ENCODE measurements at regions not wholly inside any gene's neighbourhood (a gene's known extent, or its start where the extent isn't known, plus 50 kb on each side); places are given as distances from the start of the nearest gene placed in this dataset.

DNA sequence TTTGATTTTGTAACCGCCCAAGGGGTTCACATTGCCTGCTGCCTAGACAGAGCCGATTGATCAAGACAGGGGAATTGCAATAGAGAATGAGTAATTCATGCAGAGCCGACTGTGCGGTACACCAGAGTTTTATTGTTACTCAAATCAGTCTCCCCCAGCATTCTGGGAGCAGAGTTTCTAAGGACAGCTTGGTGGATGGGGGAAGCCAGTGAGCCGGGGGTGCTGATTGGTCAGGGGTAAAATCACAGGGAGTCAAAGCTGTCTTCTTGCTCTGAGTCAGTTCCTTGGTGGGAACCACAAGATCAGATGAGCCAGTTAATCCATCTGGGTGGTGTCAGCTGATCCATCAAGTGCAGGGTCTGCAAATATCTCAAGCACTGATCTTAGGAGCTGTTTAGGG, 60.0 kb upstream of the EZR start:
- no peak for DNase-seq (ENCODE audit: low spot score in 2 of 2, unreplicated experiment in 2 of 2)
- H3K27me3 Mint-ChIP-seq (ENCODE audit: low read depth): no peaks in the 10 kb centered on the region
- no peaks in the 10 kb centered on the region for H3K4me1 Mint-ChIP-seq
- TF ChIP-seq, protein P1, sequence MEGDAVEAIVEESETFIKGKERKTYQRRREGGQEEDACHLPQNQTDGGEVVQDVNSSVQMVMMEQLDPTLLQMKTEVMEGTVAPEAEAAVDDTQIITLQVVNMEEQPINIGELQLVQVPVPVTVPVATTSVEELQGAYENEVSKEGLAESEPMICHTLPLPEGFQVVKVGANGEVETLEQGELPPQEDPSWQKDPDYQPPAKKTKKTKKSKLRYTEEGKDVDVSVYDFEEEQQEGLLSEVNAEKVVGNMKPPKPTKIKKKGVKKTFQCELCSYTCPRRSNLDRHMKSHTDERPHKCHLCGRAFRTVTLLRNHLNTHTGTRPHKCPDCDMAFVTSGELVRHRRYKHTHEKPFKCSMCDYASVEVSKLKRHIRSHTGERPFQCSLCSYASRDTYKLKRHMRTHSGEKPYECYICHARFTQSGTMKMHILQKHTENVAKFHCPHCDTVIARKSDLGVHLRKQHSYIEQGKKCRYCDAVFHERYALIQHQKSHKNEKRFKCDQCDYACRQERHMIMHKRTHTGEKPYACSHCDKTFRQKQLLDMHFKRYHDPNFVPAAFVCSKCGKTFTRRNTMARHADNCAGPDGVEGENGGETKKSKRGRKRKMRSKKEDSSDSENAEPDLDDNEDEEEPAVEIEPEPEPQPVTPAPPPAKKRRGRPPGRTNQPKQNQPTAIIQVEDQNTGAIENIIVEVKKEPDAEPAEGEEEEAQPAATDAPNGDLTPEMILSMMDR (IDR thresholded peaks at IDR 0.05; ENCODE audit: unreplicated experiment): no peak
- peak overlapping the region; percentile 48 for H3K27ac Mint-ChIP-seq
- H3K4me3 Mint-ChIP-seq: no peak overlapping the region
- peaks cover 17% of the 10 kb centered on the region for H3K36me3 Mint-ChIP-seq
- H3K9me3 Mint-ChIP-seq: peaks cover 24% of the 10 kb centered on the region

DNA sequence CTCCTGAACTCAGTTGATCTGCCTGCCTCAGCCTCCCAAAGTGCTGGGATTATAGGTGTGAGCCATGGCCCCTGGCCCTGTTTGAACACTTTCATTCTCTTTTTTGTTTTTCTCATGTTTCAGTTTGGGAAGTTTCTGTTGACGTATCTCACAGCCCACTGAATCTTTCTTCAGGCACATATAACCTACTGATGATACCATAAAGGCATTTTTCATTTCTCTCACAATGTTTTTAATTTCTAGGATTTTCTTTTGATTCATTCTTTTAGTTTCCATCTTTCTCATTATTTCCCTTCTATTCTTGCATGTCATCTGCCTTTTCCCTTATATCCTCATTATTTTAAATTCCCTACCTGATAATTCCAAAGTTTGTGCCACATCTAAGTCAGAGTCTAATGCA, 58.5 kb upstream of the EZR start:
- Mint-ChIP-seq H3K4me3 (no peak overlapping the region), H3K36me3 (peaks cover 17% of the 10 kb centered on the region), H3K4me1 (no peaks in the 10 kb centered on the region), H3K27me3 (ENCODE audit: low read depth) (no peaks in the 10 kb centered on the region), H3K27ac (no peak overlapping the region), H3K9me3 (peaks cover 24% of the 10 kb centered on the region)
- TF ChIP-seq, protein P1 (IDR thresholded peaks at IDR 0.05; ENCODE audit: unreplicated experiment): no peak
- DNase-seq (ENCODE audit: low spot score in 2 of 2, unreplicated experiment in 2 of 2): no peak

DNA sequence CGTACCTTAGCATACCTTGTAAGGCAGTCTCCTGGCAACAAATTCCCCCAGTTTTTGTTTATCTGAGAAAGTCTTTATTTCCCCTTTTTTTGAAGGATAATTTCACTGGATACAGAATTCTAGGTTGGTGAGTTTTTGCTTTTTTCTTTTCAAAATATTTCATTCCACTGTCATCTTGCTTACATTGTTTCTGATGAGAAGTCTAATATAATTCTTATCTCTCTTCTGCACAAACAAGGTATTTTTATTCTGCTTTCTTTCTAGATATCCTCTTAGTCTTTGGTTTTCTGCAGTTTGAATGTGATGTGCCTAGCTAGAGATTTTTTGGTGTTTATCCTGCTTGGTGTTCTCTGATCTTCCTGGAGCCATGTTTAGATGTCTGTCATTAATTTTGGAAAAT, 57.7 kb upstream of the EZR start:
- TF ChIP-seq, protein P1 (IDR thresholded peaks at IDR 0.05; ENCODE audit: unreplicated experiment): no peak
- peaks cover 24% of the 10 kb centered on the region for H3K9me3 Mint-ChIP-seq
- peaks cover 17% of the 10 kb centered on the region for H3K36me3 Mint-ChIP-seq
- no peaks in the 10 kb centered on the region for H3K4me1 Mint-ChIP-seq
- no peak for DNase-seq (ENCODE audit: low spot score in 2 of 2, unreplicated experiment in 2 of 2)
- no peak overlapping the region for H3K4me3 Mint-ChIP-seq
- no peak overlapping the region for H3K27ac Mint-ChIP-seq
- H3K27me3 Mint-ChIP-seq (ENCODE audit: low read depth): no peaks in the 10 kb centered on the region

DNA sequence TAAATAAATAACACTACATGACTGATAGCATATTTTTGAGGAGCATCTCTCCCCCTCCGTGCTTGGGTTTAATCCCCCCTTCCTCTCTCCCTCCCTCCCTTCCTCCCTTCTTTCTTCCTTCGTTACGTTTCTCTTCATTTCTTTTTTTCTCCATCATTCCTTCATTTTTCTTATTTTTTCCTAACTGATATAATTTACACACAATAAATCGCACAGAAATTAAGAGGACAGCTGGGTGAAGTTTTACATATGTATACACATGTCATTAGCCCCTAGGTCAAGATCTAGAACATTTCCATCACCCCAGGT, 51.4 kb upstream of the EZR start:
- Mint-ChIP-seq H3K27ac (peak overlapping the region; percentile 98), H3K27me3 (ENCODE audit: low read depth) (no peaks in the 10 kb centered on the region), H3K9me3 (no peaks in the 10 kb centered on the region), H3K36me3 (no peaks in the 10 kb centered on the region), H3K4me3 (peak overlapping the region; percentile 38), H3K4me1 (peaks cover 29% of the 10 kb centered on the region)
- DNase-seq (ENCODE audit: low spot score in 2 of 2, unreplicated experiment in 2 of 2): no peak
- TF ChIP-seq, protein P1 (IDR thresholded peaks at IDR 0.05; ENCODE audit: unreplicated experiment): no peak

DNA sequence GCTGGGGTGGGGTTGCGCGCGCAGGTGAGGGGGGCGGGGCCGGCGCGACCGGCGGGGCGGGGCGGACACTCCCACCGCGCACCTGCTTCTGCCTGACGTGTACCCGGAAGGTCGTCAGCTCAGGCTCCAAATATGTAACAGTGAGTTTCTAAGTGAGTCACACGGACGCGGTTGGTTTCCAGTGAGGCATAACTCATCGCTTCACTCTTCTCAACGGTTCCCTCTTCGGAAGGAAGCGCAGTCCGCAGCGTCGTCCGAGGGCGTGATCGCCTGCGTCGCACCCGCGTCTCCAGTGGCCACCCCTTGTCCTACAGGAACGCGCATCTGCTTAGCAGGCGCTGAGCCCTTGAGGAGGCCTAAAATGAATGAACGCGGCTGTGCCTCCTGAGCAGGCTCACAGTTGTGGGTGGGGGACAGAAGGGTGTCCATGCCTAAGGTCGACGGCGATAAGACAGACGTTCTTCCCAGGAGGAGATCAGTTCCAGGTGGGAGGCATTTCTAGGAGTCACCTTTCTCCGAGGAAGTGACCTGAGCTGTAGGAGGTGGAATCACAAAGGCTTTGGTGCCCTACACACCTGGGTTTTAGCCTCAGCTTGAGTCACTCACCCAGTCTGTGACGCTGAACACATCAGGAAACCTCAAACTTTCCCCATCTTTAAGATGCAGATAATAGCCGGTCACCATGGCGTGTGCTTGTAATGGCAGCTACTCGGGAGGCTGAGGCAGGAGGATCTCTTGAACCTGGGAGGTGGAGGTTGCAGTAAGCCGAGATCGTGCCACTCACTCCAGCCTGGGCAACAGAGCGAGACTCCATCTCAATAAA, 50.9 kb upstream of the EZR start:
- Mint-ChIP-seq H3K4me1 (peaks cover 34% of the 10 kb centered on the region), H3K4me3 (peak overlapping the region; percentile 72), H3K27me3 (ENCODE audit: low read depth) (no peaks in the 10 kb centered on the region), H3K27ac (peak overlapping the region; percentile 98), H3K9me3 (no peaks in the 10 kb centered on the region), H3K36me3 (no peaks in the 10 kb centered on the region)
- DNase-seq (ENCODE audit: low spot score in 2 of 2, unreplicated experiment in 2 of 2): no peak
- TF ChIP-seq, protein P1 (IDR thresholded peaks at IDR 0.05; ENCODE audit: unreplicated experiment): no peak
